UCSD-AML1 (cell line): ENCODE measurements at regions not wholly inside any gene's neighbourhood (a gene's known extent, or its start where the extent isn't known, plus 50 kb on each side); places are given as distances from the start of the nearest gene placed in this dataset.
"Not testable (repeated sequence)": the region's sequence is repeated elsewhere in the genome, so short reads cannot be mapped to it uniquely, and the experiment has no call there.

Experiments used
- DNase-seq: peaks from one replicate; lab custom pipeline; 2025; ENCODE audit not compliant: unreplicated experiment; lab: John Stamatoyannopoulos, UW

GRCh38 chr11:71383461-71383860, 64.7 kb downstream of the DHCR7 start:
- no peak for DNase-seq

- no peak for DNase-seq
These were observed 66.2 kb downstream of the DHCR7 start for GRCh38 chr11:71381781-71382505.

- DNase-seq = no peak
These were observed 68.5 kb downstream of the DHCR7 start for GRCh38 chr11:71379701-71380100.

GRCh38 chr11:71373791-71374454, 74.3 kb downstream of the DHCR7 start:
- DNase-seq = no peak

GRCh38 chr11:71372693-71373657, 75.2 kb downstream of the DHCR7 start:
- DNase-seq = no peak

GRCh38 chr11:71371674-71372069, 76.5 kb downstream of the DHCR7 start:
- no peak for DNase-seq

GRCh38 chr11:71370895-71371673, 77.1 kb downstream of the DHCR7 start:
- no peak for DNase-seq

GRCh38 chr11:71370020-71370747, 78.0 kb downstream of the DHCR7 start:
- DNase-seq = no peak

GRCh38 chr11:71369411-71369810, 78.8 kb downstream of the DHCR7 start:
- no peak for DNase-seq

GRCh38 chr11:71368966-71369365, 79.2 kb downstream of the DHCR7 start:
- no peak for DNase-seq

GRCh38 chr11:71367756-71368155, 80.4 kb downstream of the DHCR7 start:
- DNase-seq = no peak

GRCh38 chr11:71367276-71367675, 80.9 kb downstream of the DHCR7 start:
- DNase-seq = not testable (repeated sequence)

GRCh38 chr11:71366076-71366475, 82.1 kb downstream of the DHCR7 start:
- DNase-seq = no peak

GRCh38 chr11:71365626-71366025, 82.6 kb downstream of the DHCR7 start:
- DNase-seq = no peak

- DNase-seq = no peak
These were observed 83.4 kb downstream of the DHCR7 start for GRCh38 chr11:71364806-71365205.

- DNase-seq = no peak
These were observed 84.0 kb downstream of the DHCR7 start for GRCh38 chr11:71364176-71364671.

- no peak for DNase-seq
These were observed 84.5 kb downstream of the DHCR7 start for GRCh38 chr11:71363721-71364120.

- DNase-seq = no peak
These were observed 89.1 kb downstream of the DHCR7 start for GRCh38 chr11:71358963-71359567.

GRCh38 chr11:71358122-71358728, 90.0 kb downstream of the DHCR7 start:
- no peak for DNase-seq
